HepG2 (cell line): ENCODE measurements at regions not wholly inside any gene's neighbourhood (a gene's known extent, or its start where the extent isn't known, plus 50 kb on each side); places are given as distances from the start of the nearest gene placed in this dataset.

Experiments
- CEBPG ChIP-seq: IDR thresholded peaks from 2 replicates; pipeline ENCODE4 v1.6.1; 2016
- CTCF ChIP-seq: sonication (generic); formaldehyde crosslinking; IDR thresholded peaks from 2 replicates; pipeline ENCODE4 v1.5.0; 2020; ENCODE audit warnings: mild to moderate bottlenecking, missing genetic modification reagents, moderate library complexity
- ELF4 ChIP-seq: sonication (generic); formaldehyde crosslinking; IDR thresholded peaks from 2 replicates; pipeline ENCODE4 v1.5.0; 2020; ENCODE audit warnings: missing genetic modification reagents, mild to moderate bottlenecking, moderate library complexity, borderline replicate concordance
- GZF1 ChIP-seq: sonication (generic); formaldehyde crosslinking; IDR thresholded peaks from 2 replicates; pipeline ENCODE4 v1.5.1; 2020; ENCODE audit warnings: mild to moderate bottlenecking, missing genetic modification reagents
- HOXA9 ChIP-seq: sonication (generic); formaldehyde crosslinking; IDR thresholded peaks from 2 replicates; pipeline ENCODE4 v1.8.1; 2022; ENCODE audit warnings: missing genetic modification reagents, mild to moderate bottlenecking, moderate library complexity, borderline replicate concordance
- JUND ChIP-seq: sonication (generic); formaldehyde crosslinking; IDR thresholded peaks from 2 replicates; pipeline ENCODE4 v1.8.0; 2022; ENCODE audit warnings: mild to moderate bottlenecking, missing genetic modification reagents

- TF ChIP-seq CEBPG (CRISPR knock-in tag) (no peak), ELF4 (CRISPR knock-in tag) (no peak), CTCF (CRISPR knock-in tag) (no peak), HOXA9 (CRISPR knock-in tag) (no peak), GZF1 (CRISPR knock-in tag) (no peak), JUND (CRISPR knock-in tag) (no peak)
Measured at GRCh38 chr5:67902497-67902830, 313.1 kb upstream of the PIK3R1 start.
